Osteocyte (in vitro differentiated cells): ENCODE measurements at regions not wholly inside any gene's neighbourhood (a gene's known extent, or its start where the extent isn't known, plus 50 kb on each side); places are given as distances from the start of the nearest gene placed in this dataset.
A peak's percentile ranks its signal among the peaks of the same experiment; 100 is the strongest.

Experiments used
- DNase-seq: peaks from one replicate; pipeline ENCODE4 v3.0.0; 2021; ENCODE audit warnings: mixed read lengths; ENCODE audit not compliant: unreplicated experiment; ENCODE audit errors: extremely low spot score
- H3K27ac Mint-ChIP-seq: one replicate; pipeline ENCODE4 v1.8.0; 2021; ENCODE audit warnings: mild to moderate bottlenecking, mixed read lengths; ENCODE audit not compliant: unreplicated experiment
- H3K27me3 Mint-ChIP-seq: one replicate; pipeline ENCODE4 v1.8.0; 2021; ENCODE audit warnings: mixed read lengths; ENCODE audit not compliant: unreplicated experiment
- H3K36me3 Mint-ChIP-seq: one replicate; pipeline ENCODE4 v1.8.0; 2021; ENCODE audit warnings: mixed read lengths; ENCODE audit not compliant: unreplicated experiment
- H3K4me1 Mint-ChIP-seq: one replicate; pipeline ENCODE4 v1.8.0; 2021; ENCODE audit warnings: mixed read lengths; ENCODE audit not compliant: unreplicated experiment
- H3K4me3 Mint-ChIP-seq: one replicate; pipeline ENCODE4 v1.8.0; 2021; ENCODE audit warnings: mild to moderate bottlenecking, moderate library complexity, mixed read lengths; ENCODE audit not compliant: unreplicated experiment
- H3K9me3 Mint-ChIP-seq: one replicate; pipeline ENCODE4 v1.8.0; 2021; ENCODE audit warnings: mixed read lengths; ENCODE audit not compliant: unreplicated experiment
- CTCF ChIP-seq: fragments of 200-600 bp; sonication (generic); IDR thresholded peaks from 2 replicates; pipeline ENCODE4 v1.5.0; 2021; ENCODE audit warnings: antibody characterized with exemption, mild to moderate bottlenecking, moderate library complexity

GRCh38 chr21:20874202-20874601, 124.0 kb upstream of the NCAM2 start:
- Mint-ChIP-seq H3K9me3 (no peaks in the 10 kb centered on the region), H3K4me3 (no peak overlapping the region), H3K27ac (no peak overlapping the region), H3K36me3 (no peaks in the 10 kb centered on the region), H3K4me1 (peaks cover 4% of the 10 kb centered on the region), H3K27me3 (no peaks in the 10 kb centered on the region)
- no peak for TF ChIP-seq CTCF
- no peak for DNase-seq

- H3K4me1 Mint-ChIP-seq: peaks cover 8% of the 10 kb centered on the region
- H3K27ac Mint-ChIP-seq: no peak overlapping the region
- no peak for DNase-seq
- TF ChIP-seq CTCF: peak; percentile 63
- H3K4me3 Mint-ChIP-seq: no peak overlapping the region
- no peaks in the 10 kb centered on the region for H3K27me3 Mint-ChIP-seq
- H3K9me3 Mint-ChIP-seq: no peaks in the 10 kb centered on the region
- no peaks in the 10 kb centered on the region for H3K36me3 Mint-ChIP-seq
Measured at GRCh38 chr21:20875742-20876141, 122.5 kb upstream of the NCAM2 start.

- no peak for TF ChIP-seq CTCF
- Mint-ChIP-seq H3K4me1 (peaks cover 26% of the 10 kb centered on the region), H3K4me3 (no peak overlapping the region), H3K27me3 (no peaks in the 10 kb centered on the region), H3K9me3 (peaks cover 3% of the 10 kb centered on the region), H3K27ac (no peak overlapping the region), H3K36me3 (no peaks in the 10 kb centered on the region)
- no peak for DNase-seq
Measured at GRCh38 chr21:20877976-20878375, 120.2 kb upstream of the NCAM2 start.

GRCh38 chr21:20882462-20883407, 115.5 kb upstream of the NCAM2 start:
- DNase-seq: no peak
- peaks cover 49% of the 10 kb centered on the region for H3K4me1 Mint-ChIP-seq
- H3K9me3 Mint-ChIP-seq: peaks cover 9% of the 10 kb centered on the region
- peak overlapping the region; percentile 88 for H3K27ac Mint-ChIP-seq
- no peaks in the 10 kb centered on the region for H3K36me3 Mint-ChIP-seq
- peak; percentile 81 for TF ChIP-seq CTCF
- no peaks in the 10 kb centered on the region for H3K27me3 Mint-ChIP-seq
- peak overlapping the region; percentile 46 for H3K4me3 Mint-ChIP-seq

- Mint-ChIP-seq H3K9me3 (peaks cover 14% of the 10 kb centered on the region), H3K4me1 (peaks cover 49% of the 10 kb centered on the region), H3K36me3 (no peaks in the 10 kb centered on the region), H3K27me3 (no peaks in the 10 kb centered on the region), H3K27ac (peak overlapping the region; percentile 88), H3K4me3 (peak overlapping the region; percentile 46)
- no peak for TF ChIP-seq CTCF
- no peak for DNase-seq
Measured at GRCh38 chr21:20883408-20883800, 114.8 kb upstream of the NCAM2 start.
